ENCODE measurements at regions not wholly inside any gene's neighbourhood (a gene's known extent, or its start where the extent isn't known, plus 50 kb on each side); places are given as distances from the start of the nearest gene placed in this dataset.

DNA sequence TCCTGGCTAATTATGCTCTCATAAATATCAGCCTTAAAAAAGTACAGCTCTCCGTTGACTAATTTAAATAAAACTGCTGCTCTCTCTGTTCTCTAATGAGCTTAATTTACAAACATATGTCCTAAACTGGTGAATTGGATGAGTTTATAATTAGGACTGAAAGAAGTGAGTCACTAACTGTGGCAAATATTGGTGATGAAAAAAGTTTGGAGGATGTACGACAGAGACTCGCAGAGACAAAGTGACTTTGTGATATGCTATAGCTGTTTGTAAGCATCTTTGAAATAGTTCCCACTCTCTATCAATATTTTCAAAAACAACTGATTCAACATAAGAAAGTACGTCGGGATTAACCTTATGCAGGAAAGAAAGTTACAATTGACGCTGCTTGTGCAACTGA is 138.9 kb upstream of the TMEFF2 start:
- no peak overlapping the region for H3K4ac ChIP-seq (replicated peaks; ENCODE audit: insufficient read length, low read depth, low read length)
- no peak overlapping the region for H4K8ac ChIP-seq (ENCODE audit: extremely low read depth, insufficient read depth, low read length)
- H3K9me3 ChIP-seq (ENCODE audit: insufficient read depth in 2 of 2, low read depth in 1 of 2, low read length in 1 of 2): no peaks in the 10 kb centered on the region
- H4K20me1 ChIP-seq (replicated peaks in 1 of 2; ENCODE audit: control insufficient read depth in 1 of 2, insufficient read depth in 2 of 2, low read length in 2 of 2): no peaks in the 10 kb centered on the region
- WGBS, 2 experiments (ENCODE audit: extremely low coverage in 1 of 2, insufficient coverage in 1 of 2, insufficient read length in 1 of 2, insufficient replicate concordance in 2 of 2, low coverage in 1 of 2, low lambda C conversion rate in 2 of 2, missing lambda C conversion rate in 1 of 2): 92% methylated on average over 6 of the region's 6 CpGs; no CpG with 5 or more reads in 1 of the 2 experiments
- H3K4me3 ChIP-seq (ENCODE audit: extremely low read depth in 1 of 4, insufficient read depth in 2 of 4, low read depth in 3 of 4, low read length in 4 of 4): no peak overlapping the region
- H3K27me3 ChIP-seq (replicated peaks in 1 of 4; ENCODE audit: control insufficient read depth in 3 of 4, extremely low read depth in 1 of 4, insufficient read depth in 3 of 4, low read length in 3 of 4): no peaks in the 10 kb centered on the region
- FAIRE-seq (no peak), DNase-seq (ENCODE audit: low read depth in 1 of 2, low spot score in 2 of 2) (no peak)
- no peak overlapping the region for H3K23ac ChIP-seq (ENCODE audit: insufficient read length)
- no peak overlapping the region for H4K5ac ChIP-seq (ENCODE audit: insufficient read length, low read depth, low read length)
- H2BK20ac ChIP-seq (ENCODE audit: low read length): no peak overlapping the region
- no peak overlapping the region for H3K56ac ChIP-seq (replicated peaks; ENCODE audit: insufficient read length, low read depth, low read length)
- H3K36me3 ChIP-seq (ENCODE audit: control insufficient read depth in 2 of 4, insufficient read depth in 4 of 4, low read length in 3 of 4): no peaks in the 10 kb centered on the region
- POLR2A ChIA-PET (ENCODE audit: partially characterized antibody): no interaction called here
- H3K27ac ChIP-seq (ENCODE audit: low read depth, low read length): no peak overlapping the region
- no peak for TF ChIP-seq TEAD4 (IDR thresholded peaks at IDR 0.05; ENCODE audit: low read depth, low read length)
- no peak for TF ChIP-seq PHF8 (conservative IDR thresholded peaks at IDR 0.05; ENCODE audit: low read depth, low read length)
- H4K91ac ChIP-seq (replicated peaks; ENCODE audit: insufficient read length, low read length): no peak overlapping the region
- no peak overlapping the region for H2AK5ac ChIP-seq (ENCODE audit: low read depth, low read length)
- no peak overlapping the region for H2AFZ ChIP-seq (ENCODE audit: low read length)
- no peak overlapping the region for H3K9ac ChIP-seq (replicated peaks in 1 of 4; ENCODE audit: extremely low read depth in 1 of 4, low read depth in 3 of 4, low read length in 3 of 4)
- H3K14ac ChIP-seq (ENCODE audit: insufficient read length): no peak overlapping the region
- H3K79me1 ChIP-seq (ENCODE audit: low read depth, low read length): no peaks in the 10 kb centered on the region
- no peaks in the 10 kb centered on the region for H3K79me2 ChIP-seq (ENCODE audit: control insufficient read depth in 1 of 2, insufficient read depth in 2 of 2, low read length in 2 of 2)
- H2BK5ac ChIP-seq (ENCODE audit: low read depth, low read length): no peak overlapping the region
- no peak overlapping the region for H2BK120ac ChIP-seq (replicated peaks; ENCODE audit: low read depth, low read length)
- H3K4me1 ChIP-seq (replicated peaks in 1 of 4; ENCODE audit: control insufficient read depth in 3 of 4, insufficient read depth in 4 of 4, low read length in 3 of 4): no peaks in the 10 kb centered on the region
- CTCF ChIA-PET (ENCODE audit: partially characterized antibody): interaction anchor here (0.6 to 2.0 kb wide), 2 partner anchors 18 to 530 kb away, joined by 3 to 4 read pairs; no protein-coding TSS in a partner anchor
- no peaks in the 10 kb centered on the region for H3K23me2 ChIP-seq (ENCODE audit: low read depth, low read length)
- H2BK12ac ChIP-seq (ENCODE audit: low read depth, low read length): no peak overlapping the region
- H2BK15ac ChIP-seq (ENCODE audit: low read length): no peak overlapping the region
- no peak overlapping the region for H3K4me2 ChIP-seq (ENCODE audit: insufficient read depth in 1 of 2, low read depth in 2 of 2, low read length in 2 of 2)
- no peak overlapping the region for H3K18ac ChIP-seq (ENCODE audit: extremely low read depth, low read length)
